NB4 (cell line): ENCODE measurements at regions not wholly inside any gene's neighbourhood (a gene's known extent, or its start where the extent isn't known, plus 50 kb on each side); places are given as distances from the start of the nearest gene placed in this dataset.

Source experiments
- CTCF ChIP-seq: IDR thresholded peaks from one replicate; pipeline ENCODE4 v1.5.1; 2012; ENCODE audit warnings: low read depth, low read length
- POLR2A ChIP-seq: IDR thresholded peaks from 2 replicates; pipeline ENCODE4 v1.6.1; 2011; ENCODE audit warnings: mild to moderate bottlenecking; ENCODE audit not compliant: insufficient read length; ENCODE audit errors: extremely low read depth

GRCh38 chr3:6452974-6453373 lies 407.9 kb upstream of the GRM7 start:
- TF ChIP-seq POLR2A (no peak), CTCF (no peak)
